ENCODE measurements at regions not wholly inside any gene's neighbourhood (a gene's known extent, or its start where the extent isn't known, plus 50 kb on each side); places are given as distances from the start of the nearest gene placed in this dataset.

- no TSS peak for BruUV-seq (replicated peaks)
- Histone ChIP-seq H3K9me3 (ENCODE audit: control insufficient read depth, insufficient read depth, low read depth, low read length) (peaks cover 5% of the 10 kb centered on the region; the same call in 1 of the 2 replicates), H3K36me3 (ENCODE audit: control insufficient read depth, insufficient read depth, low read length) (no peaks in the 10 kb centered on the region), H3K27me3 (ENCODE audit: control insufficient read depth, insufficient read depth, low read length) (no peaks in the 10 kb centered on the region), H3K27ac (ENCODE audit: low read length) (no peak overlapping the region), H3K4me3 (ENCODE audit: low read depth in 2 of 2, low read length in 2 of 2) (no peak overlapping the region), H3K4me1 (ENCODE audit: control insufficient read depth, insufficient read depth, low read length) (no peaks in the 10 kb centered on the region)
- ATAC-seq (no peak), DNase-seq (ENCODE audit: low read depth, low spot score) (no peak)
- in situ Hi-C loops (cut with HindIII; ENCODE audit: low pct_unique_long_range_greater_than_20kb, low sequenced_read_pairs) (no loop called here), intact Hi-C loops (cut with micrococcal nuclease; ENCODE audit: unreplicated experiment) (no loop called here)
- TF ChIP-seq SIN3A (IDR thresholded peaks at IDR 0.05; ENCODE audit: borderline replicate concordance, insufficient read depth, low read depth, low read length) (no peak), TCF7L2 (IDR thresholded peaks at IDR 0.05; ENCODE audit: low read depth, low read length) (no peak), POLR2AphosphoS5 (IDR thresholded peaks at IDR 0.05; ENCODE audit: low read depth, low read length) (no peak)
- TF ChIP-seq, protein P1, sequence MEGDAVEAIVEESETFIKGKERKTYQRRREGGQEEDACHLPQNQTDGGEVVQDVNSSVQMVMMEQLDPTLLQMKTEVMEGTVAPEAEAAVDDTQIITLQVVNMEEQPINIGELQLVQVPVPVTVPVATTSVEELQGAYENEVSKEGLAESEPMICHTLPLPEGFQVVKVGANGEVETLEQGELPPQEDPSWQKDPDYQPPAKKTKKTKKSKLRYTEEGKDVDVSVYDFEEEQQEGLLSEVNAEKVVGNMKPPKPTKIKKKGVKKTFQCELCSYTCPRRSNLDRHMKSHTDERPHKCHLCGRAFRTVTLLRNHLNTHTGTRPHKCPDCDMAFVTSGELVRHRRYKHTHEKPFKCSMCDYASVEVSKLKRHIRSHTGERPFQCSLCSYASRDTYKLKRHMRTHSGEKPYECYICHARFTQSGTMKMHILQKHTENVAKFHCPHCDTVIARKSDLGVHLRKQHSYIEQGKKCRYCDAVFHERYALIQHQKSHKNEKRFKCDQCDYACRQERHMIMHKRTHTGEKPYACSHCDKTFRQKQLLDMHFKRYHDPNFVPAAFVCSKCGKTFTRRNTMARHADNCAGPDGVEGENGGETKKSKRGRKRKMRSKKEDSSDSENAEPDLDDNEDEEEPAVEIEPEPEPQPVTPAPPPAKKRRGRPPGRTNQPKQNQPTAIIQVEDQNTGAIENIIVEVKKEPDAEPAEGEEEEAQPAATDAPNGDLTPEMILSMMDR (IDR thresholded peaks at IDR 0.05), result no peak
- TF ChIP-seq, protein P2, sequence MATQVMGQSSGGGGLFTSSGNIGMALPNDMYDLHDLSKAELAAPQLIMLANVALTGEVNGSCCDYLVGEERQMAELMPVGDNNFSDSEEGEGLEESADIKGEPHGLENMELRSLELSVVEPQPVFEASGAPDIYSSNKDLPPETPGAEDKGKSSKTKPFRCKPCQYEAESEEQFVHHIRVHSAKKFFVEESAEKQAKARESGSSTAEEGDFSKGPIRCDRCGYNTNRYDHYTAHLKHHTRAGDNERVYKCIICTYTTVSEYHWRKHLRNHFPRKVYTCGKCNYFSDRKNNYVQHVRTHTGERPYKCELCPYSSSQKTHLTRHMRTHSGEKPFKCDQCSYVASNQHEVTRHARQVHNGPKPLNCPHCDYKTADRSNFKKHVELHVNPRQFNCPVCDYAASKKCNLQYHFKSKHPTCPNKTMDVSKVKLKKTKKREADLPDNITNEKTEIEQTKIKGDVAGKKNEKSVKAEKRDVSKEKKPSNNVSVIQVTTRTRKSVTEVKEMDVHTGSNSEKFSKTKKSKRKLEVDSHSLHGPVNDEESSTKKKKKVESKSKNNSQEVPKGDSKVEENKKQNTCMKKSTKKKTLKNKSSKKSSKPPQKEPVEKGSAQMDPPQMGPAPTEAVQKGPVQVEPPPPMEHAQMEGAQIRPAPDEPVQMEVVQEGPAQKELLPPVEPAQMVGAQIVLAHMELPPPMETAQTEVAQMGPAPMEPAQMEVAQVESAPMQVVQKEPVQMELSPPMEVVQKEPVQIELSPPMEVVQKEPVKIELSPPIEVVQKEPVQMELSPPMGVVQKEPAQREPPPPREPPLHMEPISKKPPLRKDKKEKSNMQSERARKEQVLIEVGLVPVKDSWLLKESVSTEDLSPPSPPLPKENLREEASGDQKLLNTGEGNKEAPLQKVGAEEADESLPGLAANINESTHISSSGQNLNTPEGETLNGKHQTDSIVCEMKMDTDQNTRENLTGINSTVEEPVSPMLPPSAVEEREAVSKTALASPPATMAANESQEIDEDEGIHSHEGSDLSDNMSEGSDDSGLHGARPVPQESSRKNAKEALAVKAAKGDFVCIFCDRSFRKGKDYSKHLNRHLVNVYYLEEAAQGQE (IDR thresholded peaks at IDR 0.05; ENCODE audit: insufficient read depth in 1 of 2, low read depth in 2 of 2, low read length in 1 of 2), result no peak
- POLR2A ChIA-PET, result no interaction called here
- CTCF ChIA-PET, result no interaction called here
These were observed 299.5 kb upstream of the TGFBR2 start for GRCh38 chr3:30306896-30307295.

DNA sequence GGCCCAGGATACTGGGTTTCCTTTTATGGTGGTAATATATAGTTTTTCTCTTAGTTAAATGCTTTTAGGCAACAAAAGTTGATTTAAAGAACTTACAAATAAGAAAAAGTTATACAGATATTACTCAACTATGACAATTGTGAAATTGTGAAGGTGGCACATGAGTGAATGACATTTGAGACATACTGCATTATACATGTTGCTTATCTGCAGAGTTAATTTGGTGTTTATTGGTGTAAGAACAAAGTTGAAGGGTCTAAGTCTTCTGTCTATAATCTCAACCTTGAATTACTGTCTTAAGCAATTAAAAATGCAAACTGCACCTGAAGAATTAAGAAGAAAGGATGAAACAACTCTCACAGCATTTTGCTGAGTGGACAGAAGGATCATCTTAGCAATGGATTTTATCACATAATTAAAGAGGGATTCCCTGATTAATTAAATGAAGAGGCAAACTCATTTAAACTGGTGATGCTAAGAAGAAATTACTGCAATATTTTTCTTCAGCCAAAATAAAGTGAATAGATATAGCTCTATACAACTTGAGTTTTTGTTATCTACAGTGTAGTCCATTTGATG, 298.9 kb upstream of the TGFBR2 start:
- no TSS peak for BruUV-seq (replicated peaks)
- Histone ChIP-seq H3K27ac (ENCODE audit: low read length) (no peak overlapping the region), H3K9me3 (ENCODE audit: control insufficient read depth, insufficient read depth, low read depth, low read length) (peaks cover 5% of the 10 kb centered on the region; the same call in 1 of the 2 replicates), H3K4me1 (ENCODE audit: control insufficient read depth, insufficient read depth, low read length) (no peaks in the 10 kb centered on the region), H3K36me3 (ENCODE audit: control insufficient read depth, insufficient read depth, low read length) (no peaks in the 10 kb centered on the region), H3K27me3 (ENCODE audit: control insufficient read depth, insufficient read depth, low read length) (no peaks in the 10 kb centered on the region), H3K4me3 (ENCODE audit: low read depth in 2 of 2, low read length in 2 of 2) (no peak overlapping the region)
- in situ Hi-C loops (cut with HindIII; ENCODE audit: low pct_unique_long_range_greater_than_20kb, low sequenced_read_pairs) (no loop called here), intact Hi-C loops (cut with micrococcal nuclease; ENCODE audit: unreplicated experiment) (no loop called here)
- no peak for ATAC-seq
- TF ChIP-seq, protein P1 (IDR thresholded peaks at IDR 0.05), result no peak
- no peak for TF ChIP-seq POLR2AphosphoS5 (IDR thresholded peaks at IDR 0.05; ENCODE audit: low read depth, low read length)
- TF ChIP-seq SIN3A (IDR thresholded peaks at IDR 0.05; ENCODE audit: borderline replicate concordance, insufficient read depth, low read depth, low read length), result no peak
- TF ChIP-seq, protein P2 (IDR thresholded peaks at IDR 0.05; ENCODE audit: insufficient read depth in 1 of 2, low read depth in 2 of 2, low read length in 1 of 2), result no peak
- no peak for TF ChIP-seq TCF7L2 (IDR thresholded peaks at IDR 0.05; ENCODE audit: low read depth, low read length)
- ChIA-PET CTCF (no interaction called here), POLR2A (no interaction called here)
- DNase-seq (ENCODE audit: low read depth, low spot score), result no peak

All from Panc1 (cell line).